ENCODE measurements at regions not wholly inside any gene's neighbourhood (a gene's known extent, or its start where the extent isn't known, plus 50 kb on each side); places are given as distances from the start of the nearest gene placed in this dataset.

- H3K36me3 ChIP-seq (ENCODE audit: control insufficient read depth in 1 of 2, insufficient read depth in 2 of 2, low read length in 2 of 2): peaks cover 10 to 65% of the 10 kb centered on the region in 2 experiments
- BruUV-seq (replicated peaks): TSS peak; percentile 70
- RAD21 ChIA-PET (ENCODE audit: low non-redundant PET in 1 of 2, low total read pairs in 2 of 2, uncharacterized antibody in 2 of 2, unreplicated experiment in 2 of 2): interaction anchor here in 1 of 2 experiments (1.0 kb wide), 1 partner anchor 10 kb away, joined by 3 read pairs; no protein-coding TSS in a partner anchor
- H3K27ac ChIP-seq (ENCODE audit: low read depth, low read length): peak overlapping the region; percentile 100
- peak; percentile 51 for ATAC-seq
- peak overlapping the region; percentile 52 for H3K4me2 ChIP-seq (ENCODE audit: low read length)
- no peaks in the 10 kb centered on the region for H4K20me1 ChIP-seq (ENCODE audit: insufficient read depth)
- H3K9ac ChIP-seq (ENCODE audit: low read length): peak overlapping the region; percentile 66
- H3K9me2 ChIP-seq (ENCODE audit: insufficient read depth): no peaks in the 10 kb centered on the region
- no peaks in the 10 kb centered on the region for H3K9me3 ChIP-seq (ENCODE audit: control insufficient read depth in 1 of 2, insufficient read depth in 1 of 2, low read depth in 1 of 2, low read length in 2 of 2)
- H3K27me3 ChIP-seq (ENCODE audit: insufficient read depth, low read length): no peaks in the 10 kb centered on the region
- no peak overlapping the region for H2AFZ ChIP-seq (ENCODE audit: low read depth, low read length, poor library complexity, severe bottlenecking)
- intact Hi-C loops (cut with micrococcal nuclease): no loop called here
- CTCF ChIA-PET: interaction anchor here (0.9 to 4.7 kb wide), 2 partner anchors 10 kb away, joined by 3 to 32 read pairs; no protein-coding TSS in a partner anchor
- no peak for TF ChIP-seq RAD21 (IDR thresholded peaks at IDR 0.05; ENCODE audit: low read depth)
- TF ChIP-seq, protein P1, sequence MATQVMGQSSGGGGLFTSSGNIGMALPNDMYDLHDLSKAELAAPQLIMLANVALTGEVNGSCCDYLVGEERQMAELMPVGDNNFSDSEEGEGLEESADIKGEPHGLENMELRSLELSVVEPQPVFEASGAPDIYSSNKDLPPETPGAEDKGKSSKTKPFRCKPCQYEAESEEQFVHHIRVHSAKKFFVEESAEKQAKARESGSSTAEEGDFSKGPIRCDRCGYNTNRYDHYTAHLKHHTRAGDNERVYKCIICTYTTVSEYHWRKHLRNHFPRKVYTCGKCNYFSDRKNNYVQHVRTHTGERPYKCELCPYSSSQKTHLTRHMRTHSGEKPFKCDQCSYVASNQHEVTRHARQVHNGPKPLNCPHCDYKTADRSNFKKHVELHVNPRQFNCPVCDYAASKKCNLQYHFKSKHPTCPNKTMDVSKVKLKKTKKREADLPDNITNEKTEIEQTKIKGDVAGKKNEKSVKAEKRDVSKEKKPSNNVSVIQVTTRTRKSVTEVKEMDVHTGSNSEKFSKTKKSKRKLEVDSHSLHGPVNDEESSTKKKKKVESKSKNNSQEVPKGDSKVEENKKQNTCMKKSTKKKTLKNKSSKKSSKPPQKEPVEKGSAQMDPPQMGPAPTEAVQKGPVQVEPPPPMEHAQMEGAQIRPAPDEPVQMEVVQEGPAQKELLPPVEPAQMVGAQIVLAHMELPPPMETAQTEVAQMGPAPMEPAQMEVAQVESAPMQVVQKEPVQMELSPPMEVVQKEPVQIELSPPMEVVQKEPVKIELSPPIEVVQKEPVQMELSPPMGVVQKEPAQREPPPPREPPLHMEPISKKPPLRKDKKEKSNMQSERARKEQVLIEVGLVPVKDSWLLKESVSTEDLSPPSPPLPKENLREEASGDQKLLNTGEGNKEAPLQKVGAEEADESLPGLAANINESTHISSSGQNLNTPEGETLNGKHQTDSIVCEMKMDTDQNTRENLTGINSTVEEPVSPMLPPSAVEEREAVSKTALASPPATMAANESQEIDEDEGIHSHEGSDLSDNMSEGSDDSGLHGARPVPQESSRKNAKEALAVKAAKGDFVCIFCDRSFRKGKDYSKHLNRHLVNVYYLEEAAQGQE (IDR thresholded peaks at IDR 0.05; ENCODE audit: low read depth): no peak
- TF ChIP-seq POLR2A (IDR thresholded peaks at IDR 0.05; ENCODE audit: borderline replicate concordance, extremely low read depth, insufficient read depth, insufficient read length): peak; percentile 26
- TF ChIP-seq SIN3A (IDR thresholded peaks at IDR 0.05; ENCODE audit: low read depth): no peak
- TF ChIP-seq ELF1 (IDR thresholded peaks at IDR 0.05; ENCODE audit: borderline replicate concordance, low read depth): no peak
- no peak for TF ChIP-seq FOSL1 (IDR thresholded peaks at IDR 0.05; ENCODE audit: low read depth)
- TF ChIP-seq TCF7L2 (IDR thresholded peaks at IDR 0.05; ENCODE audit: borderline replicate concordance, extremely low read depth, insufficient read depth, insufficient read length): peak; percentile 96
- TF ChIP-seq CEBPB (IDR thresholded peaks at IDR 0.05; ENCODE audit: low read depth): no peak
- TF ChIP-seq, protein P2, sequence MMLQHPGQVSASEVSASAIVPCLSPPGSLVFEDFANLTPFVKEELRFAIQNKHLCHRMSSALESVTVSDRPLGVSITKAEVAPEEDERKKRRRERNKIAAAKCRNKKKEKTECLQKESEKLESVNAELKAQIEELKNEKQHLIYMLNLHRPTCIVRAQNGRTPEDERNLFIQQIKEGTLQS (IDR thresholded peaks at IDR 0.05): no peak
- TF ChIP-seq EGR1 (IDR thresholded peaks at IDR 0.05; ENCODE audit: low read depth): no peak
- no peak for TF ChIP-seq SRF (IDR thresholded peaks at IDR 0.05; ENCODE audit: low read depth)
- TF ChIP-seq YY1 (IDR thresholded peaks at IDR 0.05; ENCODE audit: extremely low read depth, insufficient replicate concordance, low read depth, low read length): peak; percentile 55
- TF ChIP-seq, protein P3, sequence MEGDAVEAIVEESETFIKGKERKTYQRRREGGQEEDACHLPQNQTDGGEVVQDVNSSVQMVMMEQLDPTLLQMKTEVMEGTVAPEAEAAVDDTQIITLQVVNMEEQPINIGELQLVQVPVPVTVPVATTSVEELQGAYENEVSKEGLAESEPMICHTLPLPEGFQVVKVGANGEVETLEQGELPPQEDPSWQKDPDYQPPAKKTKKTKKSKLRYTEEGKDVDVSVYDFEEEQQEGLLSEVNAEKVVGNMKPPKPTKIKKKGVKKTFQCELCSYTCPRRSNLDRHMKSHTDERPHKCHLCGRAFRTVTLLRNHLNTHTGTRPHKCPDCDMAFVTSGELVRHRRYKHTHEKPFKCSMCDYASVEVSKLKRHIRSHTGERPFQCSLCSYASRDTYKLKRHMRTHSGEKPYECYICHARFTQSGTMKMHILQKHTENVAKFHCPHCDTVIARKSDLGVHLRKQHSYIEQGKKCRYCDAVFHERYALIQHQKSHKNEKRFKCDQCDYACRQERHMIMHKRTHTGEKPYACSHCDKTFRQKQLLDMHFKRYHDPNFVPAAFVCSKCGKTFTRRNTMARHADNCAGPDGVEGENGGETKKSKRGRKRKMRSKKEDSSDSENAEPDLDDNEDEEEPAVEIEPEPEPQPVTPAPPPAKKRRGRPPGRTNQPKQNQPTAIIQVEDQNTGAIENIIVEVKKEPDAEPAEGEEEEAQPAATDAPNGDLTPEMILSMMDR (IDR thresholded peaks at IDR 0.05 in 2 of 3, conservative IDR thresholded peaks at IDR 0.05 in 1 of 3; ENCODE audit: borderline replicate concordance in 1 of 3, insufficient read depth in 1 of 3, low read depth in 2 of 3, low read length in 2 of 3): peak in 1 of 3 experiments; percentile 8; a peak in 1 of 6 replicates
- no peak for TF ChIP-seq ZNF274 (IDR thresholded peaks at IDR 0.05; ENCODE audit: low read depth, low read length)
- no peak for TF ChIP-seq SP1 (IDR thresholded peaks at IDR 0.05; ENCODE audit: low read depth)
- TF ChIP-seq POLR2AphosphoS5 (IDR thresholded peaks at IDR 0.05; ENCODE audit: low read depth, low read length): peak; percentile 74
- TF ChIP-seq, protein P4, sequence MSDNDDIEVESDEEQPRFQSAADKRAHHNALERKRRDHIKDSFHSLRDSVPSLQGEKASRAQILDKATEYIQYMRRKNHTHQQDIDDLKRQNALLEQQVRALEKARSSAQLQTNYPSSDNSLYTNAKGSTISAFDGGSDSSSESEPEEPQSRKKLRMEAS (IDR thresholded peaks at IDR 0.05): no peak
- no peak for TF ChIP-seq JUND (IDR thresholded peaks at IDR 0.05)
- TF ChIP-seq ZFX (IDR thresholded peaks at IDR 0.05): no peak
- TF ChIP-seq CBX3 (IDR thresholded peaks at IDR 0.05; ENCODE audit: low read depth): no peak
- no peak for TF ChIP-seq EZH2 (IDR thresholded peaks at IDR 0.05)
- DNase-seq (ENCODE audit: low read depth, low spot score): peak; percentile 80
- POLR2A ChIA-PET: interaction anchor here (1.0 to 13.2 kb wide), 6 partner anchors 10 to 73 kb away, joined by 3 to 227 read pairs (median 6); no protein-coding TSS in a partner anchor
- H3K4me3 ChIP-seq (replicated peaks in 1 of 2; ENCODE audit: low read depth in 1 of 2, low read length in 2 of 2): no peak overlapping the region
- peaks cover 90 to 97% of the 10 kb centered on the region in 2 experiments for H3K4me1 ChIP-seq (ENCODE audit: control insufficient read depth in 1 of 2, insufficient read depth in 2 of 2, low read length in 2 of 2)
- H3K79me2 ChIP-seq (ENCODE audit: insufficient read depth, low read length): peaks cover 96% of the 10 kb centered on the region
Measured at GRCh38 chr7:130887182-130887956, 153.4 kb upstream of the KLF14 start.
